ENCODE measurements at regions not wholly inside any gene's neighbourhood (a gene's known extent, or its start where the extent isn't known, plus 50 kb on each side); places are given as distances from the start of the nearest gene placed in this dataset.

GRCh38 chr20:51111290-51111689, 88.4 kb upstream of the KCNG1 start:
- no peak overlapping the region for H3K4me3 ChIP-seq (ENCODE audit: low read depth, poor library complexity, severe bottlenecking)
- WGBS, 2 donors = 51 to 54% methylated on average over 8 of the region's 8 CpGs
- DNase-seq (ENCODE audit: low spot score in 2 of 2) = no peak
- intact Hi-C loops (cut with DNase I; ENCODE audit: low total_unique reads) = no loop called here
- no peak for TF ChIP-seq POLR2A (IDR thresholded peaks at IDR 0.05)
- no peak for TF ChIP-seq CTCF (IDR thresholded peaks at IDR 0.05)

DNA sequence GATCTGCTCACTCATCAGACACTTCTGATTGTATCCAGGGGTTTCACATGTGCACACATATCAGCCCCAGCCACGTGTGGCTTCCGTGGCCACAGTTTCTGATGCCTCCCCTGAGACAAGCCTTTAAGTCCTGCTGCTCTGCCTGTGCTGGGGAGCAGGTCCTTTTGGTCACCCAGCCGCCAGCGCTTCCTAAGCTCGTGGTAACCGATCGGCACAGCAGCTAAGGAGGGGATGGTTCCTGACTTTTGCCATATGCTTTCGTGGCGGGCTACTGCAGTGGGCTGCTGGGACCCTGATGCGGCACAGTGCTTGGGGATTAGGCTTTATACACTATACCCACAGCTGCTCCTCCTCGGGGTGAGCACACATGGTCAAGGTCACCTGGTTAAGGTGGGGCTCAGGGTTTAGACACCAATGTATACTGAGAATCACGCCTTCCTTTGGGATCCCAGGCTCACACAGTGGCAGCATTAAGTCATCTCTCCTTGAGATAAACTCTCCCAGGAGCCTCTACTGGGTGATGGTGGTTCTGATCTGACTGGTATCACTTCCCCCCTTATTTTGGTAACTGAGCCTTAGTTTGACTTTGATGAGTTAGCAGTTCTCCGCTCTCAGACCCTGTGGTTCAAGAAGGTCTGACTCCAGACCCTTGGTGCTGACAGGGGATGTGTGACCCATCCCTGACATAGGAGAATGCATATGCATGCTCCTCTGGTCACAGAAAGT, 85.9 kb upstream of the KCNG1 start:
- WGBS, 2 donors = 86% methylated on average over 13 of the region's 13 CpGs
- DNase-seq (ENCODE audit: low spot score in 2 of 2) = no peak

DNA sequence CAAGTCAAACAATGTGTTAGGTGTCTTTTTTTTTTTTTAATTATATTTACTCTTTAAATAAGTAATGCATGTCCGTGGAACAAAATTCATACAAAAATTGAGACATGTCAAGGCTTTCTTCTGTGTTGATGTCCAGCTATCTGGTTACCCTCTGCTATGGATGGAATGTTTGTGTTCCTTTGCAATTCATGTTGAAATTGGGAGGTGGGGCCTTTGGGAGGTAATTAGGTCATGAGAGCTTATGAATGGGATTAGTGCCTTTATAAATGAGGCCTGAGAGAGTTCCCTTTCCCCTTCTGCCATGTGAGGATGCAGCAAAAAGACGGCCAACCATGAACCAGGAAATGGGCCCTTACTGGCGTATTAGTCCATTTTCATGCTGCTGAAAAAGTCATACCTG, 83.1 kb upstream of the KCNG1 start:
- DNase-seq (ENCODE audit: low spot score in 2 of 2) = no peak
- intact Hi-C loops (cut with DNase I; ENCODE audit: low total_unique reads) = no loop called here
- 84 to 87% methylated on average over 3 of the region's 3 CpGs for WGBS, 2 donors
- H3K4me3 ChIP-seq (ENCODE audit: low read depth, poor library complexity, severe bottlenecking) = no peak overlapping the region
- no peak for TF ChIP-seq POLR2A (IDR thresholded peaks at IDR 0.05)
- no peak for TF ChIP-seq CTCF (IDR thresholded peaks at IDR 0.05)

More for the DNA sequence above, 85.9 kb upstream of the KCNG1 start:
- H3K4me3 ChIP-seq (ENCODE audit: low read depth, poor library complexity, severe bottlenecking) = no peak overlapping the region
- intact Hi-C loops (cut with DNase I; ENCODE audit: low total_unique reads) = no loop called here
- TF ChIP-seq CTCF (IDR thresholded peaks at IDR 0.05) (no peak), POLR2A (IDR thresholded peaks at IDR 0.05) (no peak)

GRCh38 chr20:51104960-51105920, 82.3 kb upstream of the KCNG1 start:
- H3K4me3 ChIP-seq (ENCODE audit: low read depth, poor library complexity, severe bottlenecking) = no peak overlapping the region
- DNase-seq (ENCODE audit: low spot score in 2 of 2) = no peak
- no peak for TF ChIP-seq POLR2A (IDR thresholded peaks at IDR 0.05)
- no peak for TF ChIP-seq CTCF (IDR thresholded peaks at IDR 0.05)
- 63 to 67% methylated on average over 10 of the region's 10 CpGs for WGBS, 2 donors
- intact Hi-C loops (cut with DNase I; ENCODE audit: low total_unique reads) = no loop called here

- intact Hi-C loops (cut with DNase I; ENCODE audit: low total_unique reads) = no loop called here
- TF ChIP-seq POLR2A (IDR thresholded peaks at IDR 0.05) = no peak
- no peak for TF ChIP-seq CTCF (IDR thresholded peaks at IDR 0.05)
- 60 to 71% methylated on average over 2 of the region's 2 CpGs for WGBS, 2 donors
- no peak overlapping the region for H3K4me3 ChIP-seq (ENCODE audit: low read depth, poor library complexity, severe bottlenecking)
- no peak for DNase-seq (ENCODE audit: low spot score in 2 of 2)
Measured at GRCh38 chr20:51100617-51101016, 77.7 kb upstream of the KCNG1 start.

All from lower leg skin (tissue), 4 donors.